ENCODE measurements at regions not wholly inside any gene's neighbourhood (a gene's known extent, or its start where the extent isn't known, plus 50 kb on each side); places are given as distances from the start of the nearest gene placed in this dataset.
"Not testable (repeated sequence)": the region's sequence is repeated elsewhere in the genome, so short reads cannot be mapped to it uniquely, and the experiment has no call there.

GRCh38 chr2:34785206-34785785 is 1186.2 kb upstream of the FAM98A start:
- Histone ChIP-seq H3K4me2 (ENCODE audit: low read length) (no peak overlapping the region), H3K27ac (ENCODE audit: low read length) (no peak overlapping the region), H2AFZ (ENCODE audit: low read depth, low read length) (no peak overlapping the region), H3K9me3 (ENCODE audit: low read length) (no peaks in the 10 kb centered on the region), H3K79me2 (replicated peaks; ENCODE audit: insufficient read depth, low read length) (no peaks in the 10 kb centered on the region), H3K9ac (ENCODE audit: low read length) (no peak overlapping the region), H3F3A (ENCODE audit: insufficient read depth, low read length, poor library complexity, severe bottlenecking) (no peaks in the 10 kb centered on the region), H3K27me3 (ENCODE audit: insufficient read depth, low read depth, low read length) (no peaks in the 10 kb centered on the region), H4K20me1 (ENCODE audit: insufficient read depth) (no peaks in the 10 kb centered on the region), H3K9me2 (ENCODE audit: insufficient read depth, low read length) (no peaks in the 10 kb centered on the region), H3K36me3 (ENCODE audit: insufficient read depth, low read length) (no peaks in the 10 kb centered on the region), H3K4me3 (ENCODE audit: low read length) (no peak overlapping the region)
- TF ChIP-seq EZH2 (IDR thresholded peaks at IDR 0.05; ENCODE audit: borderline replicate concordance, insufficient read depth, low read length, poor library complexity, severe bottlenecking) = no peak
- no peak for TF ChIP-seq RAD21 (conservative IDR thresholded peaks at IDR 0.05)
- no peak for TF ChIP-seq POLR2AphosphoS5 (IDR thresholded peaks at IDR 0.05)
- TF ChIP-seq MXI1 (conservative IDR thresholded peaks at IDR 0.05; ENCODE audit: poor library complexity, severe bottlenecking) = no peak
- no peak for TF ChIP-seq TAF1 (IDR thresholded peaks at IDR 0.05; ENCODE audit: low read depth)
- no peak for TF ChIP-seq CTCF (IDR thresholded peaks at IDR 0.05; ENCODE audit: poor library complexity, severe bottlenecking)

- H3F3A ChIP-seq (ENCODE audit: insufficient read depth, low read length, poor library complexity, severe bottlenecking) = no peaks in the 10 kb centered on the region
- H3K9ac ChIP-seq (ENCODE audit: low read length) = no peak overlapping the region
- no peak overlapping the region for H2AFZ ChIP-seq (ENCODE audit: low read depth, low read length)
- H3K4me2 ChIP-seq (ENCODE audit: low read length) = no peak overlapping the region
- no peaks in the 10 kb centered on the region for H3K9me3 ChIP-seq (ENCODE audit: low read length)
- no peaks in the 10 kb centered on the region for H4K20me1 ChIP-seq (ENCODE audit: insufficient read depth)
- H3K79me2 ChIP-seq (replicated peaks; ENCODE audit: insufficient read depth, low read length) = no peaks in the 10 kb centered on the region
- no peaks in the 10 kb centered on the region for H3K9me2 ChIP-seq (ENCODE audit: insufficient read depth, low read length)
- H3K4me3 ChIP-seq (ENCODE audit: low read length) = no peak overlapping the region
- no peak for TF ChIP-seq REST (IDR thresholded peaks at IDR 0.05; ENCODE audit: borderline replicate concordance)
- TF ChIP-seq POLR2AphosphoS5 (IDR thresholded peaks at IDR 0.05) = no peak
- no peak for TF ChIP-seq RAD21 (conservative IDR thresholded peaks at IDR 0.05)
- no peak for TF ChIP-seq CTCF (IDR thresholded peaks at IDR 0.05; ENCODE audit: poor library complexity, severe bottlenecking)
- no peak for TF ChIP-seq EZH2 (IDR thresholded peaks at IDR 0.05; ENCODE audit: borderline replicate concordance, insufficient read depth, low read length, poor library complexity, severe bottlenecking)
- no peak for TF ChIP-seq SMC3 (conservative IDR thresholded peaks at IDR 0.05; ENCODE audit: poor library complexity)
- TF ChIP-seq MXI1 (conservative IDR thresholded peaks at IDR 0.05; ENCODE audit: poor library complexity, severe bottlenecking) = no peak
- no peak for TF ChIP-seq TAF1 (IDR thresholded peaks at IDR 0.05; ENCODE audit: low read depth)
- TF ChIP-seq EP300 (conservative IDR thresholded peaks at IDR 0.05; ENCODE audit: poor library complexity, severe bottlenecking) = no peak
- no peak overlapping the region for H3K27ac ChIP-seq (ENCODE audit: low read length)
- no peaks in the 10 kb centered on the region for H3K27me3 ChIP-seq (ENCODE audit: insufficient read depth, low read depth, low read length)
- H3K36me3 ChIP-seq (ENCODE audit: insufficient read depth, low read length) = no peaks in the 10 kb centered on the region
These were observed 1185.6 kb upstream of the FAM98A start for GRCh38 chr2:34784701-34785100.

- H3K4me2 ChIP-seq (ENCODE audit: low read length); H3K9ac ChIP-seq (ENCODE audit: low read length); H3K9me3 ChIP-seq (ENCODE audit: low read length); H3K27me3 ChIP-seq (ENCODE audit: insufficient read depth, low read depth, low read length); H2AFZ ChIP-seq (ENCODE audit: low read depth, low read length); H3F3A ChIP-seq (ENCODE audit: insufficient read depth, low read length, poor library complexity, severe bottlenecking); H3K9me2 ChIP-seq (ENCODE audit: insufficient read depth, low read length); H4K20me1 ChIP-seq (ENCODE audit: insufficient read depth); H3K79me2 ChIP-seq (replicated peaks; ENCODE audit: insufficient read depth, low read length); H3K4me3 ChIP-seq (ENCODE audit: low read length); H3K27ac ChIP-seq (ENCODE audit: low read length); H3K36me3 ChIP-seq (ENCODE audit: insufficient read depth, low read length): not testable (repeated sequence)
These were observed 1151.6 kb upstream of the FAM98A start for GRCh38 chr2:34750742-34751141.
